Heart left ventricle (tissue), 16 donors: ENCODE measurements at regions not wholly inside any gene's neighbourhood (a gene's known extent, or its start where the extent isn't known, plus 50 kb on each side); places are given as distances from the start of the nearest gene placed in this dataset.

ENCODE experiments used
- ATAC-seq, 4 donors: fragments of 200-7000 bp; cut with Tn5 transposase; one replicate each; pipeline ENCODE4 v1.9.1; 2020 to 2022; ENCODE audit warnings: moderate library complexity in 4 of 4, mild to moderate bottlenecking in 3 of 4, moderate number of reproducible peaks in 1 of 4
- DNase-seq, 5 donors: peaks; one replicate each; pipeline ENCODE4 v3.0.0-alpha.2; 2020
- H3K27ac ChIP-seq, 12 donors: fragments of 200-600 bp; sonication (generic) in 4 of 12; one replicate each; pipeline versions ENCODE4 v1.5.0 to v1.8.0; 2016 to 2022; ENCODE audit warnings: mild to moderate bottlenecking in 2 of 12
- H3K27me3 ChIP-seq, 9 donors: fragments of 200-600 bp; sonication (generic) in 2 of 9; one replicate each; pipeline versions ENCODE4 v1.5.1 to v1.8.0; 2016 to 2022; ENCODE audit warnings: mild to moderate bottlenecking in 3 of 9
- H3K36me3 ChIP-seq, 9 donors: fragments of 200-600 bp; sonication (generic) in 2 of 9; one replicate each; pipeline versions ENCODE4 v1.5.0 to v1.8.0; 2018 to 2022; ENCODE audit warnings: mild to moderate bottlenecking in 2 of 9
- H3K4me1 ChIP-seq, 12 donors: fragments of 200-600 bp; sonication (generic) in 4 of 12; one replicate each; pipeline versions ENCODE4 v1.5.0 to v1.8.0; 2016 to 2022; ENCODE audit warnings: mild to moderate bottlenecking in 3 of 12
- H3K4me3 ChIP-seq, 12 donors: fragments of 200-600 bp; sonication (generic) in 4 of 12; one replicate each; pipeline versions ENCODE4 v1.5.0 to v1.8.0; 2017 to 2022; ENCODE audit warnings: mild to moderate bottlenecking in 9 of 12, moderate library complexity in 4 of 12
- H3K9me3 ChIP-seq, 12 donors: fragments of 200-600 bp; sonication (generic) in 4 of 12; one replicate each; pipeline versions ENCODE4 v1.5.0 to v1.8.0; 2016 to 2022; ENCODE audit warnings: mild to moderate bottlenecking in 1 of 12
- CTCF ChIP-seq, 12 donors: fragments of 200-600 bp; sonication (generic) in 4 of 12; IDR thresholded peaks; one replicate each; pipeline versions ENCODE4 v1.5.0 to v1.8.0; 2018 to 2022; ENCODE audit warnings: antibody characterized with exemption in 12 of 12, mild to moderate bottlenecking in 5 of 12
- POLR2A ChIP-seq, 2 donors: fragments of 450-650 bp; IDR thresholded peaks; one replicate each; pipeline ENCODE4 v1.6.1; 2017; ENCODE audit warnings: antibody characterized with exemption in 2 of 2, mild to moderate bottlenecking in 2 of 2, moderate library complexity in 2 of 2
- WGBS, 4 donors: extraction: QIAGEN DNeasy Blood & Tissue Kit in 2 of 4; methylation state at CpG; one replicate each; pipeline versions ENCODE4 v1.1.5 to v1.1.7; 2013 to 2018; 5-methylcytosine and 5-hydroxymethylcytosine counted together
- intact Hi-C, 10 donors: fragments of 100-400 bp; cut with DNase I; formaldehyde crosslinking; loops; one replicate each; pipeline versions ENCODE4 v1.11.1 to v1.14.2; 2022
- donor health status: ischemic (EF 13 %, LVEDD 7.1; RV severe dilation, severe dysfunction).
- donor health status: healthy with polysubstance abuse.
- donor health status: DM: no; HTN: yes; CAD: no.
- donor health status: DM: no; HTN: no; CAD: no.
- donor health status: ischemic (EF 25% LVEDD 6.9; RV normal size, moderate dysfunction).
- donor health status: ischemic (EF 25% LVEDD 5.7; RV mildly dilated, moderate dysfunction).
- donor health status: healthy.
- donor health status: DM: yes; HTN: yes; CAD: no.
- donor health status: ischemic (EF 35%, LVEDD 5.7; RV mildly dilated, moderate dysfunction).
- donor health status: nonischemic (EF 11% LVEDD 7.7; RV severe dilation, severe dysfunction).
- donor health status: DM: yes; HTN: yes; CAD: no.
- donor health status: PGD.
- donor health status: ischemic (EF 29% LVEDD 5.4; RV normal size, mild dysfunction).
- donor health status: nonischemic (EF 23%, LVEDD 6.1; RV moderate dilation, normal function).

GRCh38 chr6:44649365-44650025 is 262.0 kb downstream of the CDC5L start:
- peaks cover 0 to 10% (median 0%) of the 10 kb centered on the region in 9 donors for H3K27me3 ChIP-seq
- no peak for TF ChIP-seq CTCF (IDR thresholded peaks at IDR 0.05)
- no peak for TF ChIP-seq POLR2A (IDR thresholded peaks at IDR 0.05)
- WGBS, 4 donors = 59 to 69% (median 64%) methylated on average over 4 of the region's 4 CpGs
- ATAC-seq = peak in 1 of 4 donors; percentile 10
- H3K4me3 ChIP-seq = no peak overlapping the region
- no peak for DNase-seq
- no peaks in the 10 kb centered on the region for H3K9me3 ChIP-seq
- intact Hi-C loops = loop anchor here in 8 of 10 donors (5.0 to 10.0 kb wide), 8 partner anchors 172 to 1275 kb away; no protein-coding TSS in a partner anchor
- no peaks in the 10 kb centered on the region for H3K36me3 ChIP-seq
- peaks cover 0 to 3% (median 0%) of the 10 kb centered on the region in 12 donors for H3K4me1 ChIP-seq
- no peak overlapping the region for H3K27ac ChIP-seq

- Histone ChIP-seq H3K9me3 (no peaks in the 10 kb centered on the region), H3K27ac (no peak overlapping the region), H3K4me3 (no peak overlapping the region), H3K36me3 (no peaks in the 10 kb centered on the region), H3K27me3 (peaks cover 0 to 10% (median 0%) of the 10 kb centered on the region in 9 donors), H3K4me1 (peaks cover 0 to 10% (median 0%) of the 10 kb centered on the region in 12 donors)
- no peak for DNase-seq
- WGBS, 4 donors = 88 to 92% (median 89%) methylated on average over 6 of the region's 6 CpGs
- intact Hi-C loops = loop anchor here in 7 of 10 donors (5.0 to 10.0 kb wide), 7 partner anchors 173 to 1274 kb away; no protein-coding TSS in a partner anchor
- ATAC-seq = no peak
- TF ChIP-seq POLR2A (IDR thresholded peaks at IDR 0.05) = no peak
- TF ChIP-seq CTCF (IDR thresholded peaks at IDR 0.05) = no peak
Observed at GRCh38 chr6:44650495-44650894, 263.0 kb downstream of the CDC5L start.

- ATAC-seq = no peak
- WGBS, 4 donors = 89 to 90% (median 89%) methylated on average over 5 of the region's 5 CpGs
- TF ChIP-seq POLR2A (IDR thresholded peaks at IDR 0.05) (no peak), CTCF (IDR thresholded peaks at IDR 0.05) (no peak)
- peaks cover 0 to 10% (median 0%) of the 10 kb centered on the region in 9 donors for H3K27me3 ChIP-seq
- peaks cover 0 to 12% (median 0%) of the 10 kb centered on the region in 12 donors for H3K4me1 ChIP-seq
- no peaks in the 10 kb centered on the region for H3K36me3 ChIP-seq
- DNase-seq = no peak
- H3K4me3 ChIP-seq = no peak overlapping the region
- H3K27ac ChIP-seq = no peak overlapping the region
- H3K9me3 ChIP-seq = no peaks in the 10 kb centered on the region
- intact Hi-C loops = loop anchor here in 7 of 10 donors (5.0 to 10.0 kb wide), 7 partner anchors 174 to 1274 kb away; no protein-coding TSS in a partner anchor
Observed at GRCh38 chr6:44650947-44651346, 263.4 kb downstream of the CDC5L start.

- Histone ChIP-seq H3K27ac (no peak overlapping the region), H3K27me3 (peaks cover 0 to 10% (median 0%) of the 10 kb centered on the region in 9 donors), H3K9me3 (no peaks in the 10 kb centered on the region), H3K4me1 (peaks cover 0 to 12% (median 0%) of the 10 kb centered on the region in 12 donors), H3K4me3 (no peak overlapping the region), H3K36me3 (no peaks in the 10 kb centered on the region)
- whole genome bisulfite sequencing, 4 donors = 74 to 85% (median 80%) methylated on average over 15 of the region's 15 CpGs
- no peak for DNase-seq
- intact Hi-C loops = loop anchor here in 7 of 10 donors (5.0 to 10.0 kb wide), 7 partner anchors 174 to 1273 kb away; no protein-coding TSS in a partner anchor
- TF ChIP-seq CTCF (IDR thresholded peaks at IDR 0.05) (no peak), POLR2A (IDR thresholded peaks at IDR 0.05) (no peak)
- ATAC-seq = no peak
Observed at GRCh38 chr6:44651604-44652003, 264.1 kb downstream of the CDC5L start.
